ENCODE measurements at regions not wholly inside any gene's neighbourhood (a gene's known extent, or its start where the extent isn't known, plus 50 kb on each side); places are given as distances from the start of the nearest gene placed in this dataset.

- Mint-ChIP-seq H3K9me3 (ENCODE audit: insufficient read depth) (no peaks in the 10 kb centered on the region), H3K27ac (no peak overlapping the region), H3K4me3 (no peak overlapping the region), H3K27me3 (peaks cover 49% of the 10 kb centered on the region), H3K4me1 (no peaks in the 10 kb centered on the region)
- ChIA-PET POLR2A (no interaction called here), CTCF (no interaction called here)
- H3K9ac ChIP-seq (ENCODE audit: low read length): no peak overlapping the region
- TF ChIP-seq EZH2 (IDR thresholded peaks at IDR 0.05; ENCODE audit: borderline replicate concordance, insufficient read depth, low read depth, low read length, poor library complexity, severe bottlenecking) (no peak), CTCF (IDR thresholded peaks at IDR 0.05) (no peak)
- H2AFZ ChIP-seq (ENCODE audit: insufficient read depth, low read depth, low read length, poor library complexity, severe bottlenecking): no peak overlapping the region
- H3K4me2 ChIP-seq (replicated peaks; ENCODE audit: low read depth, low read length, poor library complexity, severe bottlenecking): no peak overlapping the region
- DNase-seq (no peak), ATAC-seq (ENCODE audit: low read depth) (no peak)
- H3K27ac ChIP-seq (ENCODE audit: low read length in 2 of 2): no peak overlapping the region
- WGBS (ENCODE audit: insufficient coverage): no CpG with 5 or more reads among the region's 1 CpG
- H3K27me3 ChIP-seq (replicated peaks in 1 of 4; ENCODE audit: control extremely low read depth in 1 of 4, control insufficient read depth in 3 of 4, insufficient read depth in 4 of 4, low read length in 3 of 4): peaks cover 0 to 6% (median 0%) of the 10 kb centered on the region in 4 experiments
- H3K79me2 ChIP-seq (ENCODE audit: control insufficient read depth, insufficient read depth, low read length): no peaks in the 10 kb centered on the region
- intact Hi-C loops (cut with micrococcal nuclease): no loop called here
- no peaks in the 10 kb centered on the region for H3K4me1 ChIP-seq (ENCODE audit: control insufficient read depth in 2 of 2, insufficient read depth in 2 of 2, low read length in 2 of 2)
- H3K36me3 ChIP-seq (replicated peaks in 1 of 2; ENCODE audit: control extremely low read depth in 1 of 2, control insufficient read depth in 1 of 2, extremely low read depth in 1 of 2, insufficient read depth in 2 of 2, low read length in 1 of 2): no peaks in the 10 kb centered on the region
- H3K9me3 ChIP-seq (ENCODE audit: control extremely low read depth in 1 of 3, control insufficient read depth in 2 of 3, insufficient read depth in 1 of 3, low read length in 2 of 3): peaks cover 0 to 3% (median 0%) of the 10 kb centered on the region in 3 donors
- H3K4me3 ChIP-seq (ENCODE audit: control extremely low read depth in 1 of 5, extremely low read depth in 1 of 5, insufficient read depth in 1 of 5, low read depth in 2 of 5, low read length in 4 of 5): no peak overlapping the region
- no peaks in the 10 kb centered on the region for H4K20me1 ChIP-seq (ENCODE audit: control insufficient read depth, insufficient read depth, low read length, poor library complexity, severe bottlenecking)
Measured at GRCh38 chr11:11740836-11741235, 100.9 kb upstream of the USP47 start.

- Histone ChIP-seq H3K36me3 (replicated peaks in 1 of 2; ENCODE audit: control extremely low read depth in 1 of 2, control insufficient read depth in 1 of 2, extremely low read depth in 1 of 2, insufficient read depth in 2 of 2, low read length in 1 of 2) (no peaks in the 10 kb centered on the region), H3K4me3 (ENCODE audit: control extremely low read depth in 1 of 5, extremely low read depth in 1 of 5, insufficient read depth in 1 of 5, low read depth in 2 of 5, low read length in 4 of 5) (no peak overlapping the region), H3K79me2 (ENCODE audit: control insufficient read depth, insufficient read depth, low read length) (no peaks in the 10 kb centered on the region), H3K4me1 (ENCODE audit: control insufficient read depth in 2 of 2, insufficient read depth in 2 of 2, low read length in 2 of 2) (no peaks in the 10 kb centered on the region), H3K4me2 (replicated peaks; ENCODE audit: low read depth, low read length, poor library complexity, severe bottlenecking) (no peak overlapping the region), H3K9ac (ENCODE audit: low read length) (no peak overlapping the region), H3K9me3 (ENCODE audit: control extremely low read depth in 1 of 3, control insufficient read depth in 2 of 3, insufficient read depth in 1 of 3, low read length in 2 of 3) (peaks cover 0 to 3% (median 0%) of the 10 kb centered on the region in 3 donors), H2AFZ (ENCODE audit: insufficient read depth, low read depth, low read length, poor library complexity, severe bottlenecking) (no peak overlapping the region), H4K20me1 (ENCODE audit: control insufficient read depth, insufficient read depth, low read length, poor library complexity, severe bottlenecking) (no peaks in the 10 kb centered on the region), H3K27ac (ENCODE audit: low read length in 2 of 2) (no peak overlapping the region), H3K27me3 (replicated peaks in 1 of 4; ENCODE audit: control extremely low read depth in 1 of 4, control insufficient read depth in 3 of 4, insufficient read depth in 4 of 4, low read length in 3 of 4) (peaks cover 0 to 6% (median 0%) of the 10 kb centered on the region in 4 experiments)
- ChIA-PET CTCF (no interaction called here), POLR2A (no interaction called here)
- Mint-ChIP-seq H3K27ac (no peak overlapping the region), H3K4me1 (no peaks in the 10 kb centered on the region), H3K27me3 (peaks cover 47% of the 10 kb centered on the region), H3K4me3 (no peak overlapping the region), H3K9me3 (ENCODE audit: insufficient read depth) (no peaks in the 10 kb centered on the region)
- DNase-seq (no peak), ATAC-seq (ENCODE audit: low read depth) (no peak)
- TF ChIP-seq EZH2 (IDR thresholded peaks at IDR 0.05; ENCODE audit: borderline replicate concordance, insufficient read depth, low read depth, low read length, poor library complexity, severe bottlenecking): no peak
- TF ChIP-seq CTCF (IDR thresholded peaks at IDR 0.05): no peak
- WGBS (ENCODE audit: insufficient coverage): 93% methylated on average over 6 of the region's 6 CpGs
- intact Hi-C loops (cut with micrococcal nuclease): no loop called here
Measured at GRCh38 chr11:11740073-11740702, 101.6 kb upstream of the USP47 start.

Data from B cell (primary cell).